ENCODE measurements at regions not wholly inside any gene's neighbourhood (a gene's known extent, or its start where the extent isn't known, plus 50 kb on each side); places are given as distances from the start of the nearest gene placed in this dataset.

GRCh38 chr12:107411792-107412535 is 273.6 kb upstream of the PWP1 start:
- Histone ChIP-seq H4K91ac (replicated peaks; ENCODE audit: insufficient read length, low read length) (no peak overlapping the region), H4K20me1 (replicated peaks in 1 of 2; ENCODE audit: control insufficient read depth in 1 of 2, insufficient read depth in 2 of 2, low read length in 2 of 2) (no peaks in the 10 kb centered on the region), H3K4ac (replicated peaks; ENCODE audit: insufficient read length, low read depth, low read length) (no peak overlapping the region), H2BK12ac (ENCODE audit: low read depth, low read length) (no peak overlapping the region), H3K23me2 (ENCODE audit: low read depth, low read length) (no peaks in the 10 kb centered on the region; the same call in 1 of the 2 replicates), H3K14ac (ENCODE audit: insufficient read length) (no peak overlapping the region), H3K4me2 (ENCODE audit: insufficient read depth in 1 of 2, low read depth in 2 of 2, low read length in 2 of 2) (no peak overlapping the region), H2BK20ac (ENCODE audit: low read length) (no peak overlapping the region), H2BK5ac (ENCODE audit: low read depth, low read length) (no peak overlapping the region), H3K27ac (ENCODE audit: low read depth, low read length) (no peak overlapping the region), H2BK120ac (replicated peaks; ENCODE audit: low read depth, low read length) (no peak overlapping the region), H3K56ac (replicated peaks; ENCODE audit: insufficient read length, low read depth, low read length) (no peak overlapping the region), H3K4me1 (replicated peaks in 1 of 4; ENCODE audit: control insufficient read depth in 3 of 4, insufficient read depth in 4 of 4, low read length in 3 of 4) (no peaks in the 10 kb centered on the region), H3K9ac (replicated peaks in 1 of 4; ENCODE audit: extremely low read depth in 1 of 4, low read depth in 3 of 4, low read length in 3 of 4) (no peak overlapping the region), H3K18ac (ENCODE audit: extremely low read depth, low read length) (no peak overlapping the region), H4K8ac (ENCODE audit: extremely low read depth, insufficient read depth, low read length) (no peak overlapping the region), H3K23ac (ENCODE audit: insufficient read length) (no peak overlapping the region), H3K79me1 (ENCODE audit: low read depth, low read length) (no peaks in the 10 kb centered on the region), H3K79me2 (ENCODE audit: control insufficient read depth in 1 of 2, insufficient read depth in 2 of 2, low read length in 2 of 2) (no peaks in the 10 kb centered on the region), H3K4me3 (ENCODE audit: extremely low read depth in 1 of 4, insufficient read depth in 2 of 4, low read depth in 3 of 4, low read length in 4 of 4) (no peak overlapping the region), H3K27me3 (replicated peaks in 1 of 4; ENCODE audit: control insufficient read depth in 3 of 4, extremely low read depth in 1 of 4, insufficient read depth in 3 of 4, low read length in 3 of 4) (no peaks in the 10 kb centered on the region), H2AFZ (ENCODE audit: low read length) (no peak overlapping the region), H2BK15ac (ENCODE audit: low read length) (no peak overlapping the region), H2AK5ac (ENCODE audit: low read depth, low read length) (no peak overlapping the region), H3K36me3 (ENCODE audit: control insufficient read depth in 2 of 4, insufficient read depth in 4 of 4, low read length in 3 of 4) (no peaks in the 10 kb centered on the region), H3K9me3 (ENCODE audit: insufficient read depth in 2 of 2, low read depth in 1 of 2, low read length in 1 of 2) (no peaks in the 10 kb centered on the region), H4K5ac (ENCODE audit: insufficient read length, low read depth, low read length) (no peak overlapping the region)
- POLR2A ChIA-PET (ENCODE audit: partially characterized antibody) = interaction anchor here (0.7 kb wide), 1 partner anchor 9 kb away, joined by 3 read pairs; no protein-coding TSS in a partner anchor
- DNase-seq (ENCODE audit: low read depth in 1 of 2, low spot score in 2 of 2) = no peak
- CTCF ChIA-PET (ENCODE audit: partially characterized antibody) = interaction anchor here (0.8 to 8.1 kb wide), 4 partner anchors 8 to 307 kb away, joined by 4 to 87 read pairs (median 22); no protein-coding TSS in a partner anchor
- WGBS, 2 experiments (ENCODE audit: extremely low coverage in 1 of 2, insufficient coverage in 1 of 2, insufficient read length in 1 of 2, insufficient replicate concordance in 2 of 2, low coverage in 1 of 2, low lambda C conversion rate in 2 of 2, missing lambda C conversion rate in 1 of 2) = 91% methylated on average over 14 of the region's 14 CpGs; no CpG with 5 or more reads in 1 of the 2 experiments
- FAIRE-seq = no peak
- TF ChIP-seq POLR2A (IDR thresholded peaks at IDR 0.05; ENCODE audit: control extremely low read depth in 1 of 2, low read depth in 2 of 2, low read length in 2 of 2) (no peak), JUN (IDR thresholded peaks at IDR 0.05; ENCODE audit: low read depth, low read length) (no peak), SP4 (IDR thresholded peaks at IDR 0.05; ENCODE audit: low read length) (no peak), TEAD4 (IDR thresholded peaks at IDR 0.05; ENCODE audit: low read depth, low read length) (no peak), USF2 (IDR thresholded peaks at IDR 0.05; ENCODE audit: low read length) (no peak), CHD1 (IDR thresholded peaks at IDR 0.05; ENCODE audit: low read depth, low read length) (no peak), ATF2 (IDR thresholded peaks at IDR 0.05; ENCODE audit: low read length) (no peak)

All from H1 (cell line).